ENCODE measurements at regions not wholly inside any gene's neighbourhood (a gene's known extent, or its start where the extent isn't known, plus 50 kb on each side); places are given as distances from the start of the nearest gene placed in this dataset.
A peak's percentile ranks its signal among the peaks of the same experiment; 100 is the strongest.

DNA sequence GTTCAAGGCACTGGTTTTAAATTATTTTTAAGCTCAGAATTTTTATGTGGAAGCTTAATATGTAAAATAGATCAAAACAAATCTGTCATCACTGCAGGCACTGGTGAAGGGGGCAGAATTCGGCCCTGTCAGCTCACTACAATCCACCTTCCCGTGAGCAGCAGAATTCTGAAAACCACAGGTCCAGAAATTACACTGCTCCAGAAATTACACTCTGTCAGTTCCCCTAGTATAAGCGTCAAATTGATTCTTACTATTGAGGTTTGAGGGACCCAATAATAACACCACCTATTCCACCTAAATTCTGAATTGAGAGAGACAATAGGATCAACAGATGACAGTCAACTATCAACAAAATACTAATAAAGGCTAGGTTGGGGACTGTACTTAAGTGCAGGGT lies 245.5 kb downstream of the PHLDA1 start:
- no peak for DNase-seq

DNA sequence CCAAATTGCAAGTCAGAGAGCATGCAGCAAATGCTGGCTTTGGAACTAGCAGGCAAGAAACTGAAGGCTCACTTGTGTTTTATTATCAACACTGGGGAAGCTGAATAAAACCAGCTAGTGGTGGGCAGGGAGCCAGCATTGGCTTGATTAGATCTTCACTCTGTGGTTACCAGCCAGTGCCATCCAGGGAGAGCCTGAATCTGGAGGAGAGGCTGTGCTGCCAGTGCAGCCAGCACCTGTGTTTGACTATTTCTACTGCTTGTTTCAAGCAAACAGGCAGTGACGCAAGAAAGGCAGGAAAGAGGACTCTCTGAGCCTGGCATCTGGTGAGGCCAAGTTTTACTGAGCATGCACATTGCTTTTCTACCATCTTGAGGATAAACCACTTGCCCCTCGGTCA lies 247.0 kb downstream of the PHLDA1 start:
- peak; percentile 84 for DNase-seq

DNA sequence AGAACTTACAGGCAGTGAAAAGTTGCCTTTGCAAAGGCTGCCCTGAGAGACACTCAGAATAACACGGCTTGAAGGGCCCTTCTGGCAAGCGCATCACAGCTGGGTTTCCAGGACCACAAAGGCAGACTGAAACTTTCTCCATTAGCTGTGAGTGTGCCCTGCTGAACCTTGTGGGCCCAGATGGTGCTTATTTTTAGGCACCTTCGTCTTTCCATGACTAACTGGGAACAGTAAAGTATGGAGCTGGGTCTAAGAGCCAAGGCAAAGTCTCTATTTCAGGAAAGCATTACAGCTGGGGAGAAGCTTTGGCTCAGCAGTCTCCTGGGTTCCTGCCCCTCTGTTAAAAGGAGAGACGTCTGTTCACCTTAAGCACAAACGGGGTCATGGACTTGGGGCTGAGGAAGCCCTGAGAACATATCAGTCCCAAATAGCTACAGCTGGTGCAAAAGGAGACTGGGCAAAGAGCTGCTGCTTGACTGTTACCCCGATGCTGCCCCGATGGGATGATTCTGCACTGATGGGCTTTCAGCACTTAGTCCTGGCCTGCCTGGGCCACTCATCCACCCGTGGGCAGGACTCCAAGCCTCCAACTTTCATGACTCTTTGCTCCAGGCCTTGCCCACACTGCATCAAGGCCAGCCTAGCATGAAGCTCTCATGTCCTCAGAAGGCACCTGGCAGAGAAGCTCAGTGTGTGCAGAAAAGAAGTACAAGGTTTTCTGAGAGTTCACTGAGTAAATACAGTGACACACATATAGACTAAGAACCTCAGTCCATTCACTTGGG lies 248.3 kb downstream of the PHLDA1 start:
- peak; percentile 3 for DNase-seq

DNA sequence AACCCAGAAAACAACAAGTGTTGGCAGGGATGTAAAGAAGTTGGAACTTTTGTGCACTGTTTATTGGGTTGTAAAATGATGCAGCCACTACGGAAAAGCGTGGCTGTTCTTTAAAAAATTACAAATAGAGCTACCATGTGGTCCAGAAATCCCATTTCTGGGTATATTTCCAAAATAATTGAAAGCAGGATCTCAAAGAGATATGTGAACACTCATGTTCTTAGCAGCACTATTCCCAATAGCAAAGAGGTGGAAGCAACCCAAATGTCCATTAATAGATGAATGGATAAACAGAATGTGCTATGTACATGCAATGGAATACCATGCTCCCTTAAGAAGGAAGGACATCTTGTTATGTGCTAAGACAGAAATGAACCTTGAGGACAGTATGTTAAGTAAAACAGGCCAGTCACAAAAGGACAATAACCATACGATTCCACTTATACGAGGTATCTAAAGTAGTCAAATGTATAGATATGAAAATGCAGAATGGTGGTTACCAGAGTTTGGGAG lies 249.5 kb downstream of the PHLDA1 start:
- DNase-seq, result no peak

DNA sequence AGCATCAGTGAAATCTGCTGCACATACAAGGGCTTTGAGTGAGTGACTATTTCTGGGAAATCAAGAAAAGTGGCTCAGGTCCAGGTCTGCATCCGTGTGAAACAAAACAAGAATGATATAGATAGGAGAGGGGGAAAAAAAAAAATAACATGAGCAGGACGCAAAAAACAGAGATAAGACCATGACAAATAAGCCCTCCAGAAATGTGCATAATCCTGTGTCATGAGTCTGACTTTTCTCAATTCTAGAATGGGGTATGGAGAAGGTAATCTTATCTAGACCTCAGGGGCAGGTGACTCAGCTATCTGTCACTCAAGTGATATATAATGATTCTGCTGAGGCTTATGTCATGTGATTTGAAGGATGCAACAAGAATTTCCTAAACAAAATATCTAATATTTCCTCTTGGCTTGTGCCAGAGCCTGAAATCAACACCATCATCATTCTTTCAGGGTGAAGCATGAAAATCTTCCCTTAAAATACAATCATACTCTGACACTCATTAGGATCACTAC lies 250.0 kb downstream of the PHLDA1 start:
- no peak for DNase-seq

DNA sequence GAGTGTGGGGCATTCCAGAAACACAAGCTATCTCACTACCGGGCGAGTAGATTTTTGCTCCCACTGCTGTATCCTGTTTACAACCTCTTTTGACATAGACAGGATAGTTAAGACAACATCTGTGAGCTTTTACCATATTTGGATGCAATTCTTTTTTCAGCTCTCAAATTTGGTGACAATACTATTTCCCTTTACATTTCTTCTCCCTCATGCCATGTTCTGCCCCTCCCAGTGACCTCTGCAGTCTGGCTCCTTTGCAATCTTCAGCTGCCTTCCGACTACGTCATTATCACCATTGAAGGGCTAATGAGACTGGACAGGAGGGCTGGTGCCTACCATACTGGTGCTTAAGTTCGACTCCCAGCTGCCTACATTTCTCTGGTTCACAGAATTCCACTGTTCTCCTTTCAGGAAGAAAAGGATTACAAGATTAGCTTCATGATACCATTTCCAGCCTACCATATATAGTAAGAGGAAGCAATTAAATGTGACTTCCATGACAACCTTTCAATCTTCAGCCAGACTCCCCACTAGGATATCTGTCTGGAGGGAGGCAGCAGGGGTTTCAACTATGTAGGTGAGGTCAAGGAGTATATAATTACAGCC lies 251.6 kb downstream of the PHLDA1 start:
- DNase-seq, result no peak

DNA sequence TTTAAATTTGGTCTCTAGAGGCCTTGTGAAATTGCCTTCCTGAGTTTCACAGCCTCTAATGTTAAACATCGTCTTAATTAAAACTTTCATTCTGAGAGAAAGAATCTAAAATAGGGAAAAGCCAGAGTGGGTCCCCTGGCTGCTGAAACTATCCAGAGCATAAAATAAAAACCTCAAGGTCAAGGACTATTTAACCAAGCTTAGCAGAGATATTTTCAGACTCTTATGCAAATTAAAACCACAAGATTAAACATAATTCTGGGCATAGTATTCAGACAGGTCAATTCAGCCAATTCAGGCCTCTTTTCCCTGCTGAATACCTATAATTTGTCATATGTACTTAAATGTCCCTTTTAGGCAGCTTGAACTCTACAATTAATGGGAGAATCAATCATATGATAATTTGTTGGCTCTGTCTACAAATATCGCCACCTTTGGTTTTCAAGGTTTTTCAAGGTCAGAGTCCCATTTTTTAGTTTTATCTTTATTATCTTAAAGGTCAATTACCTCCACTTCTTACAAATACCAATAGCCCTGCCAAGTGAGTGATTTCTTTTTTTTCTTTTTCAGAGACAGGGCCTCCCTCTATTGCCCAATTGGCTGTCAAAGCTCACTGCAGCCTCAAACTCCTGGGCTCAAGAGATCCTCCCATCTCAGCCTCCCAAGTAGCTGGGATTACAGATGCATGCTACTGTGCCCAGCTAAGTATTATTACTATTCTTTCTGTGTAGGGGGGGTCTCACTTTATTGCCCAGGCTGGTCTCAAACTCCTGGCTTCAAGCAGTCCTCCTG lies 257.1 kb downstream of the PHLDA1 start:
- DNase-seq, result no peak

DNA sequence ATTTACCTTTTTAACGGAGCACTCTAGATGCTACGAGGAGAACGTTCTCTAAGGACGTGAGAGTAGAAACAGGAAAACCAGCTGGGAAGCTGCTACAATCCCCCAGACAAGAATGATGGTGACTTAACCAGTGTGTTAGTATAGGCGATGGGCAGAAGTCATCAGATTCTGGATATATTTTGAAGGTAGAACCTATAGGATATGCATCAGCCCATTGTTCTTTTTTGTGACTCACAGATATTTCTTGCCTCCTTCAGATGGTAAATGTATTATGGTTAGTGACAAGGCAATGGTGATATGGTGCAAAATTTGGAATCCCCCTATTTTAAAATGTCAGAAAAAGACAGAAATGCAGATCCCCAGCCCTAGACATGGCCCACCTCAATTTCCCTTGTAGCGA lies 258.2 kb downstream of the PHLDA1 start:
- DNase-seq, result no peak

DNA sequence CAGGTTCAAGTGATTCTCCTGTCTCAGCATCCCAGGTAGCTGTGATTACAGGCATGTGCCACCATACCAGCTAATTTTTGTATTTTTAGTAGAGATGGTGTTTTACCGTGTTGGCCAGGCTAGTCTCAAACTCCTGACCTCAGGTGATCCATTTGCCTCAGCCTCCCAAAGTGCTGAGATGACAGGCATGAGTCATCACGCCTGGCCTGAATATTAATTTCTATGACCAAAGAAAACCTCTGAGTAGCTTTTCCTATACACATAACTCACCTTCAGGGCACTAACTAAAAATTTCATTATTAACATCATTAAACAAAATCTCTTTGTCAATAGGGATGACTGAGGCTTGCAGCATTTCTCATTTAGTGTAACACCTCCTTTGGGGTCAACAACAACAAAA lies 259.6 kb upstream of the KRR1 start:
- no peak for DNase-seq

DNA sequence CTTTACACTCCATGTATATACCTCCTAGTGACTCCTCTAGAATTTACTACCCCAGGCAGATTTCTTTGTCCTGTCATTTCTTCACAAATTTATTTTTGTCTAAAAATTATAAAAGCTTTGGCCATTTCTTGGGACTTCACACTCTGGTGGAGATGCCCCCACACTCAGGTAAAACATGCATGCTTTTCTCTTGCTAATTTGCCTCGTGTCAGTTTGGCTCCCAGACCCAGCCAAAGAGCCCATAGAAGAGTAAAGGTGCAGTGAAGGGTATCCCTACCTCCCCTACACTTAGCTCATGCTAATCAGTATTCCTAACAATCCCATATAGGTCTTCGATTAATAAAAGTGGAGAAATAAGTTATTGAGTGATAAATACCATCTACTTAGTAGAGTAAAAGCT lies 256.5 kb upstream of the KRR1 start:
- no peak for DNase-seq

DNA sequence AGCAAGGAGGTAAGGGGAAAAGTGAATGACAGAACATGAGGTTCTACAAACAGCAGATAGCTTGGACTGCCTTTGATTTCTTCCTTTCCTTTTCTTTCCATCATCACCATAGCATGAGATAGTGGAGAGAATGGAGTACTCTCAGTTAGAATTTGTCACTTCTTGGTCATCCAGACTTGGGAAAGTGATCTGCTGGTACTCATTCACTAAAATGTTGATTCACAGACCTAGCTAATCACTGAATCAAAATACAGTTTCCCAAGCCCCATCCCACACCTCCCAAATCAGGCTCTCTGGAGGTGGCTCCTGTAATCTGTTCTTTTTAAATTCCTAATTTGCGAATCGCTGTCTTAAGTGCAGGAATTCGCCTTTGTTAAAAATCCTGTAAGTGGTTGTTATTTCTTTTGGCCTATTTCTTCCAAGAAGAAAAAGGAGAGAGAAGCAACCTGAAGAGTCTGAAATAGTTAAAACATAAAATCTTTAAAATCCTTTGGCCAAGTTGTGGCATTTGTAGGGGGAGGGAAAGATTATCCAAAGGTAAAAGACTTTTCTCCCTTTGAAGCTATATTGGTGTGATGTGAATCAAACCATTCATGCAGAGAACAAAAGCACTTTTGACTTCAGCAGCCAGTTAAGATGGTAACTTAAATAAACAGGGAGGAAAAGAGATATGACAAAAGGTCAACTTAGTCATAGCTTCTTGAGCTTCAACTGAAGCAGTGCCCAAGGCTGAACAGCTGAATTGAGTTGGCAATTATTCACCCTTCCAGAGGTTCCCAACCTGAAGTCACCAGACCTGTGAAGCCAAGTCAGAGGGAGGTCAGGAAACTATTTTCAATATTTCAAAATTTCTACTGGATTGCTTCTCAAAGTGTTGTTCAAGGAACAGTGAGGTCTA lies 255.1 kb upstream of the KRR1 start:
- peak; percentile 59 for DNase-seq

DNA sequence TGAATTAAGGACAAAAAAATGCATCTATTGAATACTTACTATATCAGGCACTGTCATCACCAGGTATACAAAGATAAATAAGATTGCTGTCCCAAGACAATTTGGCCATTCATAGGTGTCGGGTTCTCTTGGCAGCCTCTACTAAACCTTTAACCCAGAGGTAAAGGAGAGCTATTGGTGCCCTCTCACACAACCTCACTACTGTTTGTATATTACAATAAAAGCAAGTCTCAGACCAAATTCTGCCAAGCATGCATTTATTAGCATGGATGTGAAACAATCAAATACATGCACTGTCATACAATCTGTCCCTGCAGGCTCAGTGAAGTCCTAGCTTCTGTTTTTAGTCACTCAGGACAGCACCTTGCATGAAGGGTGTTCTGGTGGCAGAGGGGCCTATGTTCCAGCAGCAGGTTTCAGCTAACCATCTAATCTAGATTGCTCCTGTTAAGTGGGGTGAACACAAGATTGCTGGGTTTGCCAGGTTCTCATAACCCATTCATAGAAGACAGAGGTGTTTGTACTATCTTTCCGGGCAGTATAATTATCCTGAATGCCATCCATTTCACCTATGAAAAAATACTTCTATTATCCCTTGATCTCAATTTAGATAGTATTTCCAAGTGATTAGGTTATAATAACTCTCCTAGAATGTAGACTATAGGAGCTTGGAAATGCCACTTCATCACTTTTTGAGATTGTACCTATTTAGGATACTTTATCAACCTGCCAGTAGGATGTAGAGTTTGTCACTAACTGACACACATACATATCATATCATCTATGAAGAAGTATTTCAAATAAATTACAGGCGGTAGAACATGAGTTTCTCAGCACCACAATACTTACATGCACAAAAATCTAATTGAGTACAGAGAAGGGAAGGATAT lies 254.0 kb upstream of the KRR1 start:
- no peak for DNase-seq

DNA sequence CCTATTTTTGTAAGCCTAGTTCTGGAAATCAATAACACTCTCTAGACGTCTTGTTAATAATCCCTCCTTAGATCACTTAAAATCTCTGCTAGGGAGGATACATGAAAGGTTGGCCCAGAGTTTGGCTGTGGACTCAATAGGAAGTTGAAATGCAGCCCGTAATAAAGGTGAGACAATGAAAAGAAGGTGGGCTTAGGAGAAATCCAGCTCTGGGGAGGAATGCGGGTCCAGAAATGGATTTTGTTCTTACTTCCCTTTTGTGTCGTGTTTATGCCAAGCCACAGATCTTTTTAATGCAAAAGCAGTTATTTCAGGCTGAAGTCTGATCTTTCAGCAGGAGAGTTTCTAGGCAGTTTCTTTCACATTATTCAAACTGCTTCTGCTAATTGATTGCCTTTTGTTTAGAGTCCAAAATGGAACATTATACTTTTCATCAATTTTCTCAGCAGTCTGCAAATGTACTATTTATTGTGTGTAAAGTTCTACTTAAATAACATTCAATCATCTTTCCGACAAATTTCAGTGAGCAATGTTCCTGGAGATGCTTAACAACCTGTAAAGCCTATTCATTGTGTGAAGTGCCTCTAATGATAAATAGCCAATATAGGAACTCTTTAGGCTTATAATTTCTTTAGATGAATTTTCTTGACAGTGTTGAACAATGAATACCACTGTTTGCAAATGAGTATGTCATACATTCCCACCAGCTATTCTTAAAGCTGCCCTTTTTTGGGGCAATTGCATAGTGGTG lies 252.9 kb upstream of the KRR1 start:
- DNase-seq, result no peak

DNA sequence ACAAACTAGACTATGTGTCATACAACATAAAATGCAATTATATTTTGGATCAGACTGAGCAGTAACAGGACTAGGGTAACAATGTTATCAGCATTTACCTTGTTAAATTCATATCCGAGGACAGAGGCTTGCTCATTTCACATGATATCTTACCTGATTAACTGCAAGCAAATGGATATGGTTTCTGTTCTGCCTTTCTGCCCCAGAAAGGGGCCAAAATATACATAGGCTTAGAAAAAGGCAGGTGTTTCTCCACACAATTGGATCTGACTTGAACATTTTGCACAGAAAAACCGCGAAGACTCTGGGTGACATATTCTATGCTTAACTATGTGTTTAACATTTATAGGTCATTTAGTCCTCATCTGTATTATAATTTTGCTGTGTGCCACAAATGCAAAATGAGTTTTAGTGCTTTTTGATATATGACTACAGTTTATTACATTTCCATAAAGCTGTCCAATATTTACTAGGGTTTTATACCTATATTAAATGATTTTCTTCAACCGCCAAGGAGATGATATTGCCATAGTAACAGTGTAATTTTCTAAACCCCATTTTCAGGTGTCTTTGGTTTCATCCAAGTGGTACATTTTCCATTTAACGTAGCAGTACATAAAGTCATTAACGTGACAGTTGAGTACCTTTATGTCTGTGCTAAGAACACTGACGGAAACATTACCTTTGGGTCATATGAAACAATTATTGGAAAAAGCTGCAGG lies 249.3 kb upstream of the KRR1 start:
- DNase-seq, result no peak

DNA sequence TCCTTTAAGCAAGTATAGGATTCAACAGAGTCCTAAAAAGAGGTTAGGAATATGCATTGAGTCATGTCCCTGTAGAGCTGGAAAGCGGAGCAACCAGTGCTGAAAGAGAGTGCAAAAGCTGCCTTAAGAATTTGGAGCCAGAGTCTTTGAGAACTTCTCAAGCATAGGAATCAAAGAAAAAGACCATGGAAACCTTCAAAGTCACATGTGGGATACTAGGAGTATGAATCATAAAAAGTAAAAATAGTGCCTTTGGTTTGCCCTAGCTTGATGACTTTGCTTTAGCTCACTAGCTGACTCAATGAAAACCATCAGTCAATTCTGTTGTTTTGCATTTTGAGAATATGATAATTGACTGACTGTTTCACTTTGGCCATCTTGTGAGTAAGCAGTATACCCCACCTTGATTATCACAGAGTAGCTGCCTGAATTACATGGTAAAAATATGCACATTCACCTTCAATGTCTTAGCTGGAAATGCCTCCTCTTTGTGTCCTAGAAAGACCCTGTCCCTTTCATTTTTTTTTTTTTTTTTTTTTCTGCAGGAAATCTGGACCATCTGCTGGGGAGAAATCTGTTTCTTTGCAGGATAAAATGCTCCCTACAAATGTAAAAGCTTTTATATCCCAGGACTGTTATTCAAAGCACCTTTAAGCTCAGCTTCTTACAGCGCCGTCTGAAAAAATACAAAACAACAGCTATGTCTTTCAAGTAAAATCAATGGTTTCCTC lies 248.6 kb upstream of the KRR1 start:
- no peak for DNase-seq

DNA sequence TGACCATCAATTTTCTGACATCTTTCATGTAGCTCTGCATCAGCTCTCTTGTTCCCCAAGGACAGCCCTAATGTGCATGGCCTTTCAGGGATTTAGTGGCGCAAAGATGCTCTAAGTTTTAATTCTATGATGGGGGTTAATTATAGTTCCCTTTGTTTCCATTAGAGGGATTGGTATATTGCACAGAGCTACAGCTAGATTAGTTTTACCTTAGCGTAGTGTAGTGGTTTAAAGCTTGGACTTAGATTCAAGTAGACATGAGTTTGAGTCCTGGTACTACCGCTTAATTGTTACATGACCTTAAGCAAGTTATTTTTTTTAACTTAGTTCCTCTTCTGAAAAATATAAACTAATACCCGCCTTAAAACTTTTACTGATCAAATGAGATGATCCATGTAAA lies 247.8 kb upstream of the KRR1 start:
- DNase-seq, result no peak

DNA sequence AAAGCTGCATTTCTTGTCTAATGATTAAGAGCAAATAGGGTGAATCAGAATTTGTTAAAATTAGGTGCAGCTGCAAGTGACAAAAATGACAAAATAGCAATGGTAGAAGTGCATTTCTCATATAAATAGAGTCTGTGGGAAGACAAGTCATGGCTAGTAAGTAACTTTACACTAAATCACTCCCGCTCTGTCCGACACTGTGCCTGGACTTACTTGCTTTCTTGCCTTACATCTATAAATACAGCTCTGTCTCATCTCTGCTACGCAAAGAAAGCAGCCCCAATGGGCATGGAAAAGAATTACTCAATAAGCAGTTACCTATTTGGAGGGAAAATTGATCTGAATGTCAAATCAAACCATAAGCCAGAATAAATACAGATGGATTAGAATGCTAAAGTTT lies 245.4 kb upstream of the KRR1 start:
- no peak for DNase-seq

DNA sequence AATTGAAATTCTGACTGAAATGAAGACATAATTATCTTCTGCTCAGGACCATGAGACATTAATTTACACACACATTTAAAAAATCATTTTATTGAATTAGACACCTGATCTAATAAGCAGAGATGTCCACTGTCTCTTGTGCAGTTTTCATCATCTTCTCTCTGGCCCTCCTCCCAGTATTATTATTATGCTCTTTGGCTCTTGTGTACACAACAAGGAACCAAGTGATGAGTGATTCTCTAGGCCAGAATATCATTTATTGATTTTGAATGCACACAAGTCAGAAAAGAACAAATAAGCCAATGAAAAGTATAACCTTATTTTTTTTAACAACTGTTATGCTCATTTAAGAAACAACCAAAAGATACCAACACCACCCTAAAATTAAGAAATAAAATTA lies 244.7 kb upstream of the KRR1 start:
- DNase-seq, result no peak

DNA sequence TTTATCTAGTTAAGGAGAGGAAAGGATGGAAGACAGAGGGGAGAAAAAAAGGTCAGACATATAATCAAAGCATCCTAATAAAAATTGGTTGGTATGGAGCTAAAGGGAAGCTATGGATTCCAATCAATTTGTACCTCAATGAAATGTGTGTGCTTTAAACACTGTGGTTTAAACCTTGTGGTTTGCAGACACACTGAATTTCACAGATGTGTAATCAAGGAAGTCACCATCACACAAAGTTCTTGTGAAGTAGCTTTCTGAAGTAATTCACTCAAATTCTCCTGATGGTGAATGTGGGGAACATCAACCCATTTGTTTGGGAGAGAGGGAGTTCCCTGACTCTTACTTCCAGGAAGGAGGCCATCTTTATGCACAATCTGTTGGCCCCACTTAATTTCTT lies 243.3 kb upstream of the KRR1 start:
- DNase-seq, result no peak
